GM12892 (cell line): ENCODE measurements at regions not wholly inside any gene's neighbourhood (a gene's known extent, or its start where the extent isn't known, plus 50 kb on each side); places are given as distances from the start of the nearest gene placed in this dataset.

Experiments used
- DNase-seq: peaks from one replicate; pipeline ENCODE4 v3.0.0; 2011; ENCODE audit not compliant: insufficient read length
- FAIRE-seq: peaks from 2 replicates; lab custom pipeline; 2011; peaks lifted over from hg19 to GRCh38; lab: Jason Lieb, UNC
- POLR2A ChIP-seq: IDR thresholded peaks from 2 replicates; pipeline ENCODE4 v1.6.1; 2011; ENCODE audit warnings: low read depth, low read length, control low read depth
- POLR2AphosphoS5 ChIP-seq: IDR thresholded peaks from 2 replicates; pipeline ENCODE4 v1.6.1; 2011; ENCODE audit warnings: low read depth, low read length, control low read depth
- TAF1 ChIP-seq: IDR thresholded peaks from 2 replicates; pipeline ENCODE4 v1.6.1; 2011; ENCODE audit warnings: low read depth, mild to moderate bottlenecking, control low read depth, low read length, borderline replicate concordance

GRCh38 chr12:105912882-105913678 is 225.7 kb downstream of the NUAK1 start:
- DNase-seq (no peak), FAIRE-seq (no peak)
- TF ChIP-seq TAF1 (no peak), POLR2AphosphoS5 (no peak), POLR2A (no peak)

DNA sequence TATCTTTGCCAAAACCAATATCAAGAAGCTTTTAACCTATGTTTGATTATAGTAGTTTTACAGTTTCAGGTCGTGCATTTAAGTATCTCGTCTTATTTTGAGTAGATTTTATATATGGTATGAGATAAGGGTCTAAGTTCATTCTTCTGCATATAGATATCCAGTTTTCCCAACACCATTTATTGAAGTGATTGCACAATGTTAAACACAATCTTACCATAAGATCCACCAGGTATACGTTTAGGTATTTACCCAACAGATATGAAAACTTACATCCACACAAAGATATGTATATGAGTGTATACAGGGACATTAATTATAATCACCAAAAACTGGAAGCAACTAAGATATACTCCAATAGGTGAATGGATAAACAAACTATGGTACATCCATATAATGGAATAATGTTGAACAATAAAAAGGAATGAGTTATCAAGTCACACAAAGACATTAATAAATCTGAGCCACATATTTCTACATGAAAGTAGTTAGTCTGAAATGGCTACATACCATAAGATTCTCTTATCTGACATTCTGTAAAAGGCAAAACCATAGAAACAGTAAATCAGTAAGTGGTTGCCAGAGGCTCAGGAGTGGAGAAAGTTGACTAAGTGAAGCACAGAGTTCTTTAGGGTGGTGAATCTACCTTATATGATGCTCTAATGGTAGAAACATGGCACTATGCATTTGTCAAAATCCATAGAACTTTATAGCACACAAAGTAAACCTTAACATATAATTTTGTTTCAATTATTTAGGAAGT is 222.6 kb downstream of the NUAK1 start:
- no peak for FAIRE-seq
- TF ChIP-seq TAF1 = no peak
- no peak for TF ChIP-seq POLR2AphosphoS5
- no peak for TF ChIP-seq POLR2A
- DNase-seq = no peak

- no peak for TF ChIP-seq POLR2AphosphoS5
- TF ChIP-seq TAF1 = no peak
- TF ChIP-seq POLR2A = no peak
- DNase-seq (no peak), FAIRE-seq (no peak)
Measured at GRCh38 chr12:105916760-105917039, 222.1 kb downstream of the NUAK1 start.

GRCh38 chr12:105920161-105920684 is 218.5 kb downstream of the NUAK1 start:
- FAIRE-seq (no peak), DNase-seq (no peak)
- no peak for TF ChIP-seq TAF1
- TF ChIP-seq POLR2A = no peak
- TF ChIP-seq POLR2AphosphoS5 = no peak

GRCh38 chr12:105921055-105921454 is 217.7 kb downstream of the NUAK1 start:
- FAIRE-seq = no peak
- TF ChIP-seq TAF1 = no peak
- TF ChIP-seq POLR2AphosphoS5 = no peak
- TF ChIP-seq POLR2A = no peak
- DNase-seq = no peak

GRCh38 chr12:105921872-105922669 is 216.7 kb downstream of the NUAK1 start:
- DNase-seq = no peak

GRCh38 chr12:105922670-105923102 is 216.1 kb downstream of the NUAK1 start:
- TF ChIP-seq TAF1 (no peak), POLR2AphosphoS5 (no peak)
- no peak for DNase-seq
- FAIRE-seq = no peak

More at GRCh38 chr12:105921872-105922669, 216.7 kb downstream of the NUAK1 start:
- TF ChIP-seq POLR2A = no peak
- TF ChIP-seq TAF1 = no peak
- no peak for TF ChIP-seq POLR2AphosphoS5
- FAIRE-seq = no peak

DNA sequence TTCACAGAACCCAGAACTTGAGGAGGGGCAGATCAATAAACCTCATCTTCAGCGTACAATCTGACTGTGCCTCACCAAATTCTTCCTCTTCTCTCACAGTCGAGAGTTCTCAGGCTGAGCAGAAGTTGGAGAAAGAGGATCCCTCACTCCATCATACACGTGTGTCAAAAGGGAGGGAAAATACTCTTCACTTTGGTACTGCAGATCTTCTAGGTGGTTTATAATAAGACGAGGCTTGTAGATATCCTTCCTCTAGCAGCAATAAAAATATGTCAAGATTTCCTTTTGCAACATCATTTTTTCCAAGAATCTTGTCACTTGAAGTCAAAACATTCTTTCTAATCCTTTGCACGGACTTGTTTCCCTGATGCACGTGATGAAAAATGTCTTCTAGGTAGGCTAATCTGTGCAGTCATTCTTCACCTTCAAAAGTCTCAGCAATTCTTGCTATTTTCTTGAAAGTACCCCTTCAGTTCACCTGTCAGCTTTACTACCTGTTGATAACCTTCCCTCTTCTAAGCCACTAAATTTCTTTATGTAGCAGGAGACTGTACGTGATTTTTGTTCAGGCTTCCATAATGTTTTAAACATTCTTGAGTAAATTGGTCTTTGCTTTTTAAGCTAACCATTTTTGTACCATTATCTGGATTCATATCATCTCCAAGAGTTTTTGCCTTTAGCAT is 214.1 kb downstream of the NUAK1 start:
- DNase-seq (no peak), FAIRE-seq (no peak)
- TF ChIP-seq POLR2A (no peak), TAF1 (no peak), POLR2AphosphoS5 (no peak)

GRCh38 chr12:105927564-105927963 is 211.2 kb downstream of the NUAK1 start:
- TF ChIP-seq POLR2AphosphoS5 (no peak), POLR2A (no peak), TAF1 (no peak)
- no peak for FAIRE-seq
- DNase-seq = no peak

DNA sequence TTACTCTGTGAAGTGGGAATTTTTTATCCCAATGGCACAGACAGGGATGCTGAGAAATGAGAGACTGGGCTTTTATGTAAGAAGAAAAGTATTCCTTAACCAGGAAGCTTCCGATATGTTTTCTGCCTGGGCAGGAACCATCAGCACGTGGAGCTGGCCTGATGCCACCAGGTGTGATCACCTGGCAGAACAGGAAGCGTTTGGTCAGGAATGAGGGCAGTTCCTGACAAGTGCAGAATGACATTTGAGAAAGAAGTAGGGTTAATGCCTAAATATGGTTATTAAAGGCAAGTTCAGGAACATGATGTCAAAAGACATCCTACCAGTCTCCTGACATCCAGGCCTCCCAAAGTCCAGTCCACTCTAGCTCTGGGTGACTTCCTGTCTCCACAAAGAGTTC is 210.3 kb downstream of the NUAK1 start:
- no peak for FAIRE-seq
- TF ChIP-seq TAF1 (no peak), POLR2A (no peak), POLR2AphosphoS5 (no peak)
- no peak for DNase-seq

DNA sequence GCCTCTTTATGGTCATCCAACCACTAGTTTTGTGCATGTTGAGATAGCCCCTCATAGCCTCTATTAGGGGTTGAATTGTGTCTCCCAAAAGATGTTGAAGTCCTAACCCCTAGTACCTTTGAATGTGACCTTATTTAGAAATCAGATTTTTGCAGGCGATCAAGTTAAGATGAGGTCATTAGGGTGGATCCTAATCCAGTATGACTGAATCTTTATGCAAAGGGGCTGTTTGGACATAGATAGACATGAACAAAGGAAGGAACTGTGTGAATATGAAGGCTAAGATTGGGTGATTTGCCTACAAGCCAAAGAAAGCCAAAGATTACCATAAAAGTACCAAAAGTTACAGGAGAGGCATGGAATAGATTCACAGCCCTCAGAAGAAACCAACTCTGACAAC is 209.6 kb downstream of the NUAK1 start:
- FAIRE-seq (no peak), DNase-seq (no peak)
- TF ChIP-seq TAF1 = no peak
- no peak for TF ChIP-seq POLR2AphosphoS5
- no peak for TF ChIP-seq POLR2A
